ENCODE measurements at regions not wholly inside any gene's neighbourhood (a gene's known extent, or its start where the extent isn't known, plus 50 kb on each side); places are given as distances from the start of the nearest gene placed in this dataset.
A peak's percentile ranks its signal among the peaks of the same experiment; 100 is the strongest.

DNA sequence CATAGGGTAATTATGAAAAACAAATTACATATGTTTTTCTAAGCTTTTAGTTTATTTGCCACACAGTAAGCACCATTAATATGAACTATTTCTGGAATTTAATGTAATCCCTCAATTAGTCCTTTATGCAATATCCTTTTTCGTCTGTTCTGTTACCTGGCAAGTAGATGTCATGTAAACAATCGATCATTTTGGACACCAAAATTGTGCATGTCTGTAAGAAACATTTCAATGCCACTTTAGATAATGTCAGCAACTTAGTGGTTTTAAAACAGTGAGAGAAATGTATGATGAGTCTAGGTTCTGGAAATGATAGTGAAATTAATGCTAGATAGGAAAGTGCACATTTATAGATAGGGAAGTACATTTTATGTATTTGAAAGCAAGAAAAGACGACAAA lies 986.6 kb downstream of the ZPLD1 start:
- CTCF ChIA-PET, result no interaction called here
- TF ChIP-seq, protein P1, sequence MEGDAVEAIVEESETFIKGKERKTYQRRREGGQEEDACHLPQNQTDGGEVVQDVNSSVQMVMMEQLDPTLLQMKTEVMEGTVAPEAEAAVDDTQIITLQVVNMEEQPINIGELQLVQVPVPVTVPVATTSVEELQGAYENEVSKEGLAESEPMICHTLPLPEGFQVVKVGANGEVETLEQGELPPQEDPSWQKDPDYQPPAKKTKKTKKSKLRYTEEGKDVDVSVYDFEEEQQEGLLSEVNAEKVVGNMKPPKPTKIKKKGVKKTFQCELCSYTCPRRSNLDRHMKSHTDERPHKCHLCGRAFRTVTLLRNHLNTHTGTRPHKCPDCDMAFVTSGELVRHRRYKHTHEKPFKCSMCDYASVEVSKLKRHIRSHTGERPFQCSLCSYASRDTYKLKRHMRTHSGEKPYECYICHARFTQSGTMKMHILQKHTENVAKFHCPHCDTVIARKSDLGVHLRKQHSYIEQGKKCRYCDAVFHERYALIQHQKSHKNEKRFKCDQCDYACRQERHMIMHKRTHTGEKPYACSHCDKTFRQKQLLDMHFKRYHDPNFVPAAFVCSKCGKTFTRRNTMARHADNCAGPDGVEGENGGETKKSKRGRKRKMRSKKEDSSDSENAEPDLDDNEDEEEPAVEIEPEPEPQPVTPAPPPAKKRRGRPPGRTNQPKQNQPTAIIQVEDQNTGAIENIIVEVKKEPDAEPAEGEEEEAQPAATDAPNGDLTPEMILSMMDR (conservative IDR thresholded peaks at IDR 0.05; ENCODE audit: low read depth), result no peak

DNA sequence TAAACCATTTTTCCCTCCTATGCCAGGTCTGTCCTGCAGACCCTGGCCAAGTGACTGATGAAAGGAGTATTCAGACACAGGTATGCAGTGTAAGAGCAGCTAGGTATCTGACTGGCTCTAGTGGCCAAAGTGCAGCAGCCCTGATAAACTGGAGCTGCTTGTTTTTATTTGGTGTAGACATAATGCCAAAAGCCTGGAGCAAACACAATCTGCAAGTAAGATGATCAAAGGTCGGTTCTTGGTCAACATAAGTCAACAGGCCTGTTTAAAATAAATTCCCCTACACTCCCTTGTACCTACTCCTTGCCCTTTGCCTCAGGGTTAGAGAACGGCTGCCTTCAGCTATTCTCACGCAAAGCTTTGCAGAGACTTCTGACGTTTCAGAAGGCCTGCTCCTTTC lies 1003.1 kb downstream of the ZPLD1 start:
- DNase-seq (ENCODE audit: low spot score), result no peak
- H3K27ac ChIP-seq, result no peak overlapping the region
- POLR2A ChIA-PET (ENCODE audit: low non-redundant PET), result no interaction called here
- TF ChIP-seq, protein P1 (conservative IDR thresholded peaks at IDR 0.05; ENCODE audit: low read depth), result no peak
- CTCF ChIA-PET, result no interaction called here

More for the DNA sequence above, 986.6 kb downstream of the ZPLD1 start:
- POLR2A ChIA-PET (ENCODE audit: low non-redundant PET), result no interaction called here
- DNase-seq (ENCODE audit: low spot score), result no peak
- no peak overlapping the region for H3K27ac ChIP-seq

DNA sequence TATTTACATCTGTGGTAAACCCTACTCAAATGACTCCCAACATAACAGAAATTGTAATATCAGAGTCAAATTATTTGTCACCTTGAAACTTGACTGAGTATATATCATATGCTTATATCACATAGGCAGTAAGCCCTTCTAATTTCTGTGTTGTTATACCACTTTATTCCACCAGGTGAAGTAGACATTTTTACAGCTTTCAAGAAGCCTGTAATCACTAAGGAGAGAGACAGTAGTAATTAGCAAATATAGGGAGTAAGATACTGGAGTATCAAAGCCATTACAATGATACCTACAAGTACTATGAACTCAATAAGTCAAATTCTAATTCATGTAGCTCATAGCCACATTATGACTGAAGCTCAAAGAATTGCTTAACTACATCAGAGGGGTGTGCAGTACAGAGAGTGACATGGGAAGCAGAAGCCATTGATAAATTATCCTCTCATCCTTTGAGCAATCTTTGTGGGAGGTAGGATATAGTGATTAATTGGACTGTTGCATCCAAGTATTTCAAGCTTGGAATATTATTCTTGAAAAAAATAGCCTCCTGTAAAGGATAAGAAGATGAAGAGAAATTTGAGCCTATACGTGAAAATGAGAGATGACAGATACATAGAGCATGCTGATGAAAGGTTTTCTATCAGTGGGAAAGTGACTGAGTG lies 1005.9 kb downstream of the ZPLD1 start:
- CTCF ChIA-PET, result interaction anchor here (0.6 to 0.7 kb wide), 3 partner anchors 98 to 168 kb away, joined by 3 to 5 read pairs (median 4); no protein-coding TSS in a partner anchor
- POLR2A ChIA-PET (ENCODE audit: low non-redundant PET), result no interaction called here
- TF ChIP-seq, protein P1 (conservative IDR thresholded peaks at IDR 0.05; ENCODE audit: low read depth), result peak; percentile 20; the same call in 1 of the 2 replicates
- H3K27ac ChIP-seq, result no peak overlapping the region
- peak; percentile 1 for DNase-seq (ENCODE audit: low spot score)

DNA sequence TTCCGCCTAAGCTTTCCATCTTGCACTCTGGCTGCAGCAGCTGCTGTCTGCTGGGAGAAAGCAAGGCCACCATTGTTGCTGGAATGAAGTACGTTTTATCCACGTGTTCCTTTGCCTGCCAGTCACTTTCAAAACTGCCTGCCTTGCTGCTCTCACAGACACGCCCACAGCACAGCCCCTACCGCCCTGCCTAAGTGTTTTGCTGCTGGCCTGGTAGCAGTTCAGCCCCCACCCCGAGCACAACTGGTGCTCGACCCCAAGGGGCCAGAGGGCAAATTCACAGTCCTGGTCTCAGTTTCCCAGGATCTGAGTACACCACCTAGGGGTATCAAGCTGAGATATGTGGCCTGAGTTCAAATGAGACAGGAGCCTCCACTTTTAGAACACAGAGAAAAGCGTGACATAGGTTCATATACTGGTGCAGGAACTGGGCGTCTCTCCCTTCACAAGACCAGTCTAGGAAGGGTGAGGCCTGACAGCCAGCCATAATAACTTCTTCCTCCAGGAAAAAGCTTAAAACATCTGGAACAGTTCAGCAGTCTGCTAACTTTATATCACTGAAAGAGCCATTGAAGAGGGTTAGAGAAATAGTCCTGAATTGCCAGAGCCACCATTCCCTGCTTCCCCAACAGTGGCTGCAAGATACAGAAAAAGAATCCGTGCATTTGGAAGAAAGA lies 1012.3 kb downstream of the ZPLD1 start:
- CTCF ChIA-PET, result no interaction called here
- TF ChIP-seq, protein P1 (conservative IDR thresholded peaks at IDR 0.05; ENCODE audit: low read depth), result no peak
- POLR2A ChIA-PET (ENCODE audit: low non-redundant PET), result no interaction called here
- DNase-seq (ENCODE audit: low spot score), result no peak
- no peak overlapping the region for H3K27ac ChIP-seq

DNA sequence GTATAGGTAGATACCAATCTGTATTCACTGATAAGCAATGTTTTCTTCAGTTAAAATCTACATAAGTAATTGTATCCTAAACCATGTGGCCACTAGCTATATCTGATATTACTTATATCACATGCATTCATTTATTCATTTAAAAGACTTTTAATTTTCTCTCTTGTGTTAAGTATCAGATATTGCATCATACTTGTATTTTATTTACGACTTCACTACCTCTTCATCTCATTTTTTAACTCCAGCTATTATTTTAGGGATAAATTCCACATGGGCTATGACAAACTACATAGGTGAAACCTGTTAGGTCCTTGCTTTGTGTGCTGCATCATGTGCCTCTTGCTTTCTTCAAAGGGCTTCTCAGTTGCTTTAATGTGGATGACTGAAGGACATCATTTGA lies 1018.3 kb downstream of the ZPLD1 start:
- ChIA-PET CTCF (no interaction called here), POLR2A (ENCODE audit: low non-redundant PET) (no interaction called here)
- DNase-seq (ENCODE audit: low spot score), result no peak
- H3K27ac ChIP-seq, result no peak overlapping the region
- TF ChIP-seq, protein P1 (conservative IDR thresholded peaks at IDR 0.05; ENCODE audit: low read depth), result no peak

DNA sequence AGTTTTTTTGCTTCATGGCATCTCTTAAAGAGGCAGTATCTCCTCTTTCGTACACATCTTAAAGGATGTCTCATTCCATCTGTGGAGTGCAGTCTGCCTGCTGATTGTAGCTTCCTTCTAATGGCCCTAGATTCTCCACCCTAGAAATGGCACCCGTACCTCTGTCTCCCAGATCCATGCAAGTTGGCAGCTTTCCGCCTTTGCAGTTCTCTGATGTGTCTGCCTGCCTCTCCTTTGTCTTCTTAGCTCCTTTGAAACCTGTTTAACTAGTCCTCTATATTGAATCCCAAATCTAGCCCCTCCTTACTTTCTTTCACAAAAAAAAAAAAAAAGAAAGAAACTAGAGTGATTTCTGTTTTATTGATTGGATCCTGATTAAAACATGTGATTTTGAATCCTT lies 1025.0 kb downstream of the ZPLD1 start:
- no peak for DNase-seq (ENCODE audit: low spot score)
- TF ChIP-seq, protein P1 (conservative IDR thresholded peaks at IDR 0.05; ENCODE audit: low read depth), result no peak
- ChIA-PET CTCF (no interaction called here), POLR2A (ENCODE audit: low non-redundant PET) (no interaction called here)
- no peak overlapping the region for H3K27ac ChIP-seq
